ENCODE measurements at regions not wholly inside any gene's neighbourhood (a gene's known extent, or its start where the extent isn't known, plus 50 kb on each side); places are given as distances from the start of the nearest gene placed in this dataset.

GRCh38 chr13:32914686-32915085 is 101.5 kb upstream of the KL start:
- DNase-seq, result no peak

DNA sequence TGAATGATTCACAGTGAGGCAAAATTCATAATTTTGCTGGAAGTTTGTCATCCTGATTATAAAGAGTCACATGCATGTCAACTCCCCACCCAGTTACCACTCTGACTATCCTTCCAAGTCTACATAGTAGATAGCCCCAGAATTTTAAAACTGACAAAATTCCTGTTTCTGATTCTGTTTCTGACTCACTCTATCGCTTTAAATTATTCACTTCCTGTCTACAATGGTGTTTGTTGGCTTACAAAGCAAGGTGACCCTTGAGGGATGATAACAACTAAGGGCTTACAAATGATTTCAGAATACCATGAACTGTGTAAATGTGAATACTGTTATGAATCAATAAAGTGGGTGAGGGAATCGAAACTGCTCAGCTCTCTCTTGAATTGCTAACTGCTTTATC is 98.7 kb upstream of the KL start:
- peak; percentile 37 for DNase-seq

- DNase-seq, result no peak
These were observed 92.5 kb upstream of the KL start for GRCh38 chr13:32923725-32924124.

DNA sequence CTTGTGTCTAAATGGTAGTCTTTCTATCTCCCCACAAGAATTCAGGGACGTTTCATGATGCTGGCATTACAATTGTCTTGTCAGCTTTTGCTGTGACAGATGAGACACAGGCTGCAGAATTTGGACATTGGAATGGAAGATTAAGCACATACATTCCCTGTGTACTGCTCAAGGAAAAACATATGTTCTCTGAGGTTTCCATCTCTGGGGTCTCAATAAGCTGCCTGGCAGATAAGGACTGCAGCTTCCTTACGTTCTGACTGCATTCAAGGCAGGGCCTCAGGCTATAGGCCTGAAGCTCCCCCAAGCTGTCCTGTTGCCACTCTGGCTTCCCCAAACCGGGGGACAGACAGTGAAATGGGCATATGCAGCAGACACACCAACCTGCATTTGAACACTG is 91.3 kb upstream of the KL start:
- DNase-seq, result no peak

GRCh38 chr13:32925506-32925905 is 90.7 kb upstream of the KL start:
- no peak for DNase-seq

GRCh38 chr13:32932376-32932775 is 83.8 kb upstream of the KL start:
- DNase-seq, result no peak

GRCh38 chr13:32936716-32937115 is 79.5 kb upstream of the KL start:
- no peak for DNase-seq

GRCh38 chr13:32938314-32938713 is 77.9 kb upstream of the KL start:
- no peak for DNase-seq

- DNase-seq, result peak; percentile 73
These were observed 77.3 kb upstream of the KL start for GRCh38 chr13:32938907-32939306.

GRCh38 chr13:32940601-32941000 is 75.6 kb upstream of the KL start:
- peak; percentile 44 for DNase-seq

- no peak for DNase-seq
These were observed 74.9 kb upstream of the KL start for GRCh38 chr13:32941368-32941767.

GRCh38 chr13:32946558-32946957 is 69.7 kb upstream of the KL start:
- DNase-seq, result no peak

DNA sequence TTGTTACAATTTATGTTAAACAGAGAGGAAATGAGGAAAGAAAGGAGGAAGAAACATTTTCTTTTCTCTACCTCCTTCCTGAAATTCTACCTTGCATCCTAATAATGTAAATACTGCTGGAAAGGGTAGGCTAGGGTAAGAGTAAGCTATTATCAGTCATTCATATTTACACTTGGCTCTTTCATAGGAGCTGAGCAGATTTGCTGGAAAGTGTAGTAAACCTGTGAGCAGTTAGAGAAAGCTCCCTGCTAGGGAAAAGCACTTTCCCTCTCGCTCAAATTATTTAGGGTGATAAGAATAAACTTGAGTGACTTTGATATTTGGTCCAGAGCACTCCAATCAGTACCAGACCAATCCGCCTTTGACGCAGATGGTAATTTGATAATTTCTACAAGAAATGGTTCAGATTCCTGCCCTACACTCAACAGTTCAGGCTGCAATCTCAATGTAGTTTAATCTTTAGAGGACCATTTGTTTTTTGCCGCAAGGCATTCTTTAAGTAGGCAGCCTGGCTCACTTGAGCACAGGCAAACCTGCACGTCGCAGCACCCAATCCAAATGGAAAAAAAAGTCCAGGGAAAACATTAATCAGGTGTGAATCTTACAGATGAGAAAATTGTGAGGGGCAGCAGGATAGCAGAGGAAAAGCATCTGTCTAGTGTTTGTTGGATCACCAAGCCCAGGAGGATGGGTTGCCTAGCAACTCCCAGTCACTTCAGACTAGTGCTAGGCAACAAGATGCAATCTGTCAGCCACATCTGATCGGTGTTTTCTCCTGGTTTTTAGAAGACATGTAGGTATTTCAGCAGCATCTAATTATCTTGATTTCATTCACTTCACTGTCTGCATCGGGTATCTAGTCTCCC is 68.6 kb upstream of the KL start:
- DNase-seq, result no peak

- DNase-seq, result no peak
These were observed 66.4 kb upstream of the KL start for GRCh38 chr13:32949820-32950219.

DNA sequence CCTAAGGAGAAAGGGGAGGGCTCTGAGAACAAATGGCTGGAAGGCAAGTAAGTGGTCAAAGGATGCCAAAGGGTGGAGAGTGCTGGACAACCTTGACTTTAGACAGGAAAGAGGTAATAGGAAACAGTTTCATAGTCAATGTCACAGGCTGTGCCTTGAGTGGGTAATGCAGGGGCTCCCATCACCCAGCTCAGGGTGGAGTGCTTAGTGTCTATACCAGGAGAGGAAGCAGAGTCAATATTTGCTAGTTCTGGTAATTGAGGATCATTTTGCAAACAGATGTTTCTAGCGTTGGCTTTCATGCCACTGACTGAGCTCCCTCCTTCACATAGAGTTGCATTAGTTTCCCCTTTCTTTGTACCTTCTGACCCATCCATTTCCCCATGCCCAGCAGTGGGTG is 64.6 kb upstream of the KL start:
- no peak for DNase-seq

DNA sequence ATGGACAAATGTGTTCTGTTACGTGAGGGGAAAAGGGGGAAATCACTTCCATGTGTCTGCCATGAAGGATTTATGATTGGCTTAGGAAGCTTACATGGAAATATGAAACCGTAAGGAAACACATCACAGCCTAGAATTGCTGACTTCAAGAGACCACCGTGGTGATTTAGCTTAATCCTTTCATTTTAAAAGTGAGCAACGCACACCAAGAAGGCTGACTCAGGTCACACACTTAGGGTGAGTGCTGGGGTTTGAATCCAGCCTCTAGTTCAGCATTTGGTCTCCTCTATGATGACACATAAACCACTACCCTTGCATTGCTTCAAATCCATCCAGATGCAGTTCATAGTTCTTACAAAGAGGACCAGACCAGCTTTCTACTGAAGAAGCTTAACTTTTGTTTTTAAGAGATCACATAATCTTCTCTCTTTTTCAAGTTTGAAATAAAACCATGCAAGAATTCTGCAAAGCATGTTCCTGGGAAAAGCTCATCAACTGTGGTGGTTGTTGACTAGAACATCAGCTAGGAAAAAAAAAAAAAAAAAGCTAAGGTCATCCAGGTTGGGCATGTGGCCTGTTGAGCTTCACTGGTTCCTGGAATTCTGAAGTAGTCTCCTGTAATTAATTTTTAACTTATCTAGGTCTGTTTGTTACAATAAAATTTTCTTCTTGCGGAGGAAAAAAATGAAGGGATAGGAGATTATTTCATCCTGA is 60.2 kb upstream of the KL start:
- peak; percentile 51 for DNase-seq

GRCh38 chr13:32956595-32956933 is 59.7 kb upstream of the KL start:
- DNase-seq, result peak; percentile 22

DNA sequence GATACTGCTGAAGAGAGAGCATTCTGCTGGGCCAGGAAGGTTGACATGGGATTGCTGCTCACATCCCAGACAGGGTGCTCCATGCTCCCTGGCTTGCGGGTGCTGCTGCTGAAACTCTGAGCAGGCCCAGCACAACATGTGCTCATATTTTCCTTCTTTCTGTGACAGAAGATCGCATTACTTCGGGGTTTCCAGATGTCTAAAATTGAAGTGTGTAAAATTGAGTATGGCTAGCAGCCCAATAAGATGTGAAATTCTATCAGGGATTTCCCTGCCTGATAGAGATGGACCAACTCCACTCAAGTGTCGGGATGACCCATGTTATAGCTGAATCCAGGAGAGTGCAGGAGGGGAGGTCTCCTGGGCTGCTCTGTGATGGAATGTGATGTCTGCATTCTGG is 55.6 kb upstream of the KL start:
- no peak for DNase-seq

DNA sequence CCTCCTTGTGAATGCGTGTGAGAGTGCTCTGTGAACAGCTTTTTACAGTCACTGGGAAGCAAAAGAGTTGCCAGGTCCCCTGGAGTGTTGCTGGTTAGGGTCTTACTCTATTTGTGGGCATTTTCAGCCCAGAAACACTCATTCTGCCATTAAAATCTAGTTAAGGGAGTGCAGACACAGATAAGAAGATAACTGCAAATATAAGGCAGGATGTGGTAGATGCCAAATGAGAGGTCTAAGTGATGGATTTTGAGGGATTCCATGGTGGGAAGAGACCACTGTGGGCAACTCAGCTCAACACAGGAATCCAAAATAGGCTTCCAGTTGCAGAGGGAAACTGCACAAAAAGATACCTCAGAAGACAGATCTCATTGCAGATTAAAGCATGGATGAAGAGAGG is 54.5 kb upstream of the KL start:
- DNase-seq, result no peak

DNA sequence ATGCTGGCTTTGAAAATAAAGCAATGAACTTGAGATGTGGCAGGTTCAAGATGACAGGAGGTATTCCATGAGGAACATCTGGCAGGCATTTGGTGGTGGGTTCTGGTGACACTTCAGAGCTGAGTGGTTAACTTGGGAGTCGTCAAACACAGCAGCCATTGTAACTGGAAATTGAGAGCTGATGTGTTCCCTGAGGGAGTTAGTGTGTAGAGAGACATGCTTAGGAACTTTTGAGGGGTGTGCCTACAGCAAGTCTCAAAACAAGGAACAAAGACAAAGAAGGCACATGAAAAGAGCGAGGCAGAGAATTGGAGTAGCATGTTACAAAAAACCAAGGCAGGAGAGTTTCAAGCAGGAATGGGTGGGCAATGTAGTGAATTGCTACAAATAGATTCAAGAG is 53.9 kb upstream of the KL start:
- no peak for DNase-seq

DNA sequence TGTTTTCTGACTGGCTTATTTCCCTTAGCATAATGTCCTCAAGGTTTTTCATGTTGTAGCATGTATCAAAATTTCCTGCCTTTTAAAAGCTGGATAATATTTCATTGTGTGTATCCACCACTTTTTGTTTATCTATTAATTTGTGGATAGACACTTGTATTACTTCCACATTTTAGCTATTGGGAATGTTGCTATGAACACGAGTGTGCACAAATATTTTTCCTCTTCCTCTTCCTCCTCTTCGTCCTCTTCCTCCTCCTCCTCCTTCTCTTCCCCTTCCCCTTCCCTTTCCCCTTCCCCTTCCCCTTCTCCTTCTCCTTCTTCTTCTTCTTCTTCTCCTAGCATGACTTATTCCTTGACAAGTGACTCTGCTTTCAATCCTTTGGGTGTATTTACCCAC is 51.2 kb upstream of the KL start:
- no peak for DNase-seq
